Neural progenitor cell (in vitro differentiated cells): ENCODE measurements at regions not wholly inside any gene's neighbourhood (a gene's known extent, or its start where the extent isn't known, plus 50 kb on each side); places are given as distances from the start of the nearest gene placed in this dataset.

ENCODE experiments used
- CTCF ChIP-seq: fragments of 200-600 bp; sonication (generic); IDR thresholded peaks from 2 replicates; pipeline ENCODE4 v1.5.1; 2017; ENCODE audit warnings: antibody characterized with exemption, mild to moderate bottlenecking
- EZH2 ChIP-seq: fragments of 200-600 bp; sonication (generic); IDR thresholded peaks from 2 replicates; pipeline ENCODE4 v1.6.1; 2017; ENCODE audit warnings: antibody characterized with exemption, mild to moderate bottlenecking, moderate library complexity
- EZH2phosphoT487 ChIP-seq: fragments of 200-600 bp; sonication (generic); IDR thresholded peaks from 2 replicates; pipeline ENCODE4 v1.6.1; 2017; ENCODE audit warnings: antibody characterized with exemption

GRCh38 chr7:85997515-85997914, 646.2 kb upstream of the GRM3 start:
- TF ChIP-seq CTCF (no peak), EZH2 (no peak), EZH2phosphoT487 (no peak)
